ENCODE measurements at regions not wholly inside any gene's neighbourhood (a gene's known extent, or its start where the extent isn't known, plus 50 kb on each side); places are given as distances from the start of the nearest gene placed in this dataset.

DNA sequence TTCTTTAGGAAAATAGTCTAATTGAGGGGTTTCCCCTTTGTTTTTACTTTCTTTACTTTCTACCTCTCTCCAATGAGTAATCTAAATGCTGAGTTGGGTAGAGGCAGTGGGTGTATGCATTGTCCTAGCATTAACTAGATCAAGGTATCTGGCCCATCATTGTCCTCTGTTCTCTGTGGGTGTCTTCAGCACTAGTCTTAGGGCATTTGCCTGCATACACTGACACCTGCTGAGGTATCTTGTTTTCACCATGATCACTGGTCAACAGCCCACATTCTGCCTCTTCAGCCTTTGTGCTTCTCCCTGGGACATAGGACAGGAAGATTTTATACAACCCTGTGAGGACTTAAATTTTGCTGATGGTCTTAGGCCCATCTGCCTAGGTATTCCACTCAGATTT lies 371.1 kb downstream of the RAB38 start:
- no peak for TF ChIP-seq POLR2A (IDR thresholded peaks at IDR 0.05; ENCODE audit: low read depth, low read length)
- TF ChIP-seq SPI1 (IDR thresholded peaks at IDR 0.05; ENCODE audit: low read depth, low read length), result no peak
